ENCODE measurements at regions not wholly inside any gene's neighbourhood (a gene's known extent, or its start where the extent isn't known, plus 50 kb on each side); places are given as distances from the start of the nearest gene placed in this dataset.

DNA sequence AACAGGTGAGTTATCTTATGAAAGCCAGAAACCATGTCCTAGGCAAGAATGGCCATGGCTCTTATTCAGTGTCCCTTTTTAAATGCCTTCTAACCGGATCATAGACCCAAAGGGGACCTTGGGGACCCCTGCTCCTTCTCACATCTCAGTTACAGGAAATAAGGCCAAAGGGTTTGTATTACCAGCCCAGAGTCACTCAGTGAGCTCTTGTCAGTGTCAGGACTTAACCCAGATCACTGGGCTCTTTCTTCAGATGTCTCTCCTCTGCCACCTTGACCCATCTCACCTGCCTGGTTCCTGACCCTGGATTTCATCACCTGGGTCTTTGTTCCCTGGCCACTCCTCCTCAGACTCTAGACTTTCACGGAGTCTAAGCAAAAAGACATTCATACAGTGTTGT, 556.7 kb downstream of the CMPK2 start:
- no peaks in the 10 kb centered on the region for H3K79me2 ChIP-seq (ENCODE audit: insufficient read depth, low read length)
- no peaks in the 10 kb centered on the region for H3K9me2 ChIP-seq (replicated peaks; ENCODE audit: low read depth, low read length)
- H3K9me3 ChIP-seq (ENCODE audit: insufficient read depth, low read depth, low read length): peaks cover 4% of the 10 kb centered on the region; the same call in 1 of the 2 replicates
- H2AFZ ChIP-seq (ENCODE audit: low read length): no peak overlapping the region
- H3K36me3 ChIP-seq (ENCODE audit: insufficient read depth, low read length): no peaks in the 10 kb centered on the region
- TF ChIP-seq EZH2phosphoT487 (IDR thresholded peaks at IDR 0.05; ENCODE audit: borderline replicate concordance): no peak
- TF ChIP-seq, protein P1, sequence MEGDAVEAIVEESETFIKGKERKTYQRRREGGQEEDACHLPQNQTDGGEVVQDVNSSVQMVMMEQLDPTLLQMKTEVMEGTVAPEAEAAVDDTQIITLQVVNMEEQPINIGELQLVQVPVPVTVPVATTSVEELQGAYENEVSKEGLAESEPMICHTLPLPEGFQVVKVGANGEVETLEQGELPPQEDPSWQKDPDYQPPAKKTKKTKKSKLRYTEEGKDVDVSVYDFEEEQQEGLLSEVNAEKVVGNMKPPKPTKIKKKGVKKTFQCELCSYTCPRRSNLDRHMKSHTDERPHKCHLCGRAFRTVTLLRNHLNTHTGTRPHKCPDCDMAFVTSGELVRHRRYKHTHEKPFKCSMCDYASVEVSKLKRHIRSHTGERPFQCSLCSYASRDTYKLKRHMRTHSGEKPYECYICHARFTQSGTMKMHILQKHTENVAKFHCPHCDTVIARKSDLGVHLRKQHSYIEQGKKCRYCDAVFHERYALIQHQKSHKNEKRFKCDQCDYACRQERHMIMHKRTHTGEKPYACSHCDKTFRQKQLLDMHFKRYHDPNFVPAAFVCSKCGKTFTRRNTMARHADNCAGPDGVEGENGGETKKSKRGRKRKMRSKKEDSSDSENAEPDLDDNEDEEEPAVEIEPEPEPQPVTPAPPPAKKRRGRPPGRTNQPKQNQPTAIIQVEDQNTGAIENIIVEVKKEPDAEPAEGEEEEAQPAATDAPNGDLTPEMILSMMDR (conservative IDR thresholded peaks at IDR 0.05; ENCODE audit: low read length): no peak
- no peaks in the 10 kb centered on the region for H4K20me1 ChIP-seq (ENCODE audit: insufficient read depth, low read length, poor library complexity, severe bottlenecking)
- no peaks in the 10 kb centered on the region for H3K27me3 ChIP-seq (ENCODE audit: insufficient read depth, low read length, poor library complexity, severe bottlenecking)
- no peak overlapping the region for H3K4me3 ChIP-seq (ENCODE audit: low read length, poor library complexity, severe bottlenecking)
- no peak overlapping the region for H3K9ac ChIP-seq (ENCODE audit: low read depth, low read length, poor library complexity, severe bottlenecking)
- H3K4me1 ChIP-seq (ENCODE audit: insufficient read depth, low read length, poor library complexity, severe bottlenecking): no peaks in the 10 kb centered on the region
- no peak overlapping the region for H3K4me2 ChIP-seq (ENCODE audit: low read depth, low read length, poor library complexity, severe bottlenecking)
- no peaks in the 10 kb centered on the region for H3F3A ChIP-seq (ENCODE audit: low read depth)

DNA sequence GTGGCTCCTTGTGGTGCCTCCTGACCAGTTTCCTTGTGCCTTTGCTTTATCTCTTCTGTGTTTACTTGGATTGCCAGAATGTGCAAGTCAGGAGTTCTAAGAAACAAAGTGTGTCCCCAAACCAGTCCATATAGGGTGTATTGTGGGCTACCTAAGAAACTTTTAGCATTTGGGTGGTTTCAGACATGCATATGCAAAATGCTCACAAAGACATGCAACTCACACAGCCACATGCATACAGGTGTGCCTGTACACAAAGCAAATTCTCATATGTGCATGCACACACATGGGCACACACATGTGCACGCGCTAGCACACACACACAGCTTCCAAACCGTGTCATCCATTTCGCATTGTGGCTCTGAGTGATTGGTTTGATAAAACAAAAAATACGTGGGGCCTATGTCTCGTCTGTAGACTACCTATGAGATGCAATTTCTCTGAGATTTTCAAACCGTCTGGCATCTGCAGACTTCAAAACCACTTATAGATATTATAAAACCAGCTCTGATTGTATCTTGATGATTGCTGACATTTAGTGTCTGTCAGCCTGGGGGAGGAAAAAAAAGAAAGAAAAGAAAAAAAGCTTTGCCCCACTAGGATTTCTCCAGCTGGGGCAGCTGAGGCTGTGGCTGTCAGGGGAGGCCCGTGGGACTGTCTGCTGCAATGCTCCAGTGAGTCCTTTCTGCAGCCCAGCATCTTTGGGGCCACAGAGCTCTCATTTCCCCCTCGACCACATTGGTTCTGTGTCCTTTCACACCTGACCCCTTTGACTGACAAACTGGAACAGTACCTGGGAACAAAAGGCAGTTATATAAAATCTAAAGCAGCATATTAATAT, 556.1 kb downstream of the CMPK2 start:
- H4K20me1 ChIP-seq (ENCODE audit: insufficient read depth, low read length, poor library complexity, severe bottlenecking): no peaks in the 10 kb centered on the region
- H2AFZ ChIP-seq (ENCODE audit: low read length): no peak overlapping the region
- no peaks in the 10 kb centered on the region for H3F3A ChIP-seq (ENCODE audit: low read depth)
- H3K9me2 ChIP-seq (replicated peaks; ENCODE audit: low read depth, low read length): no peaks in the 10 kb centered on the region
- no peak overlapping the region for H3K9ac ChIP-seq (ENCODE audit: low read depth, low read length, poor library complexity, severe bottlenecking)
- H3K36me3 ChIP-seq (ENCODE audit: insufficient read depth, low read length): no peaks in the 10 kb centered on the region
- H3K9me3 ChIP-seq (ENCODE audit: insufficient read depth, low read depth, low read length): peaks cover 4% of the 10 kb centered on the region; the same call in 1 of the 2 replicates
- no peaks in the 10 kb centered on the region for H3K4me1 ChIP-seq (ENCODE audit: insufficient read depth, low read length, poor library complexity, severe bottlenecking)
- H3K27me3 ChIP-seq (ENCODE audit: insufficient read depth, low read length, poor library complexity, severe bottlenecking): no peaks in the 10 kb centered on the region
- no peaks in the 10 kb centered on the region for H3K79me2 ChIP-seq (ENCODE audit: insufficient read depth, low read length)
- TF ChIP-seq, protein P1 (conservative IDR thresholded peaks at IDR 0.05; ENCODE audit: low read length): no peak
- no peak for TF ChIP-seq EZH2phosphoT487 (IDR thresholded peaks at IDR 0.05; ENCODE audit: borderline replicate concordance)
- no peak overlapping the region for H3K4me3 ChIP-seq (ENCODE audit: low read length, poor library complexity, severe bottlenecking)
- no peak overlapping the region for H3K4me2 ChIP-seq (ENCODE audit: low read depth, low read length, poor library complexity, severe bottlenecking)

DNA sequence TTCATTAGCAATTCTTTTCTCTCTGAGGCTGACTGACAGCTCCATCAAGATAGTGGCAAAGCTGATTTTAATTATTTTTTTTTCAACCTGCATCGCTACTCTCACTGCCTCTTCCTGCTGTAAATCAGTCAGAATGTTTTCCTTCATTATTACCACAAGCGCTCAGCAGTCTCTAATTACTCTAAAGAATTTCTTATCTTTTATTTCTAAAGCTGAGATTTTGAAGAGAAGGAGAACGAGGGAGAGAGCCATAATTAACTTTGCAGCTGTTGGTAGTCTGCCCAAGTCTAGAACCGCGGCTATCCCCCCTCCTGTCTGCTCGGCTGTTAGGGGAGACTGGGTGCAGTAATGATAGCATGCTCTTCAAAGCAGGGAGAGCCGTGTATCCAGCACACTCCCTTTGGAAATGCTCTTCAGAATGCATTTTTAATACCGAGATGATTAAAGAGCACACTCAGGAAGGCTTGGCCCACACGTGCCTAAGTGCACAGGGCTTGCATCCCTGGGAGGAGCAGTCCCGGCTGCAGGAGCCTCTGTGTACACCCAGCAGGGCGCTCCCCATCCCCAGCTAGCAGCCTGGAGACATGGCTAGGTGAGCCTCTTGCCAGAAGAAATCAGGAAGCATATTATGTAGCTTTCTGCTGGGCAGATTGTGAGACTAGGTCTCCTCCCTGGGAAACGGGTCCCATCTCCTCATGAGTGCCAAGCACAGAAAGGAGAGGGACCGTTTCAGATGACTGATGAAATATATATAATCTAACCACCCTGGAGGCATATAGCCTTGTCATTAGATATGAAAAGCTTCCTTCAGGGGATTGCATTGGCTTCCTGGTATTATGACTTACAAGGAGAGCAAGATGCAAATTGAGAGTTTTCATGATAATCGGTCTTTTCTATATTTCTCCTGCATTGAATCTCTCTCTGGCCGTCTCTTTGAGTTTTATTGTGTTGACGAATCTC, 555.2 kb downstream of the CMPK2 start:
- Histone ChIP-seq H3K27me3 (ENCODE audit: insufficient read depth, low read length, poor library complexity, severe bottlenecking) (no peaks in the 10 kb centered on the region), H3K4me3 (ENCODE audit: low read length, poor library complexity, severe bottlenecking) (no peak overlapping the region), H3F3A (ENCODE audit: low read depth) (no peaks in the 10 kb centered on the region), H3K79me2 (ENCODE audit: insufficient read depth, low read length) (no peaks in the 10 kb centered on the region), H4K20me1 (ENCODE audit: insufficient read depth, low read length, poor library complexity, severe bottlenecking) (no peaks in the 10 kb centered on the region), H3K9ac (ENCODE audit: low read depth, low read length, poor library complexity, severe bottlenecking) (no peak overlapping the region), H3K9me2 (replicated peaks; ENCODE audit: low read depth, low read length) (no peaks in the 10 kb centered on the region), H2AFZ (ENCODE audit: low read length) (no peak overlapping the region), H3K36me3 (ENCODE audit: insufficient read depth, low read length) (no peaks in the 10 kb centered on the region), H3K4me1 (ENCODE audit: insufficient read depth, low read length, poor library complexity, severe bottlenecking) (no peaks in the 10 kb centered on the region), H3K9me3 (ENCODE audit: insufficient read depth, low read depth, low read length) (peaks cover 4% of the 10 kb centered on the region; the same call in 1 of the 2 replicates), H3K4me2 (ENCODE audit: low read depth, low read length, poor library complexity, severe bottlenecking) (no peak overlapping the region)
- TF ChIP-seq EZH2phosphoT487 (IDR thresholded peaks at IDR 0.05; ENCODE audit: borderline replicate concordance): no peak
- TF ChIP-seq, protein P1 (conservative IDR thresholded peaks at IDR 0.05; ENCODE audit: low read length): no peak

Data from Loucy (cell line).